ENCODE measurements at regions not wholly inside any gene's neighbourhood (a gene's known extent, or its start where the extent isn't known, plus 50 kb on each side); places are given as distances from the start of the nearest gene placed in this dataset.
"Not testable (repeated sequence)": the region's sequence is repeated elsewhere in the genome, so short reads cannot be mapped to it uniquely, and the experiment has no call there.

GRCh38 chr7:29637374-29637773, 73.7 kb downstream of the PRR15 start:
- H3K27me3 ChIP-seq (replicated peaks; ENCODE audit: control insufficient read depth, insufficient read depth, low read length) = no peaks in the 10 kb centered on the region
- no peak for DNase-seq (ENCODE audit: extremely low read depth, insufficient read length)
- TF ChIP-seq CTCF (IDR thresholded peaks at IDR 0.05; ENCODE audit: insufficient read depth, low read length, poor library complexity, severe bottlenecking) = no peak
- H3K4me3 ChIP-seq (replicated peaks; ENCODE audit: low read depth, low read length) = no peak overlapping the region
- no peaks in the 10 kb centered on the region for H3K36me3 ChIP-seq (ENCODE audit: control insufficient read depth, insufficient read depth, low read length)

- not testable (repeated sequence) for H3K4me3 ChIP-seq (replicated peaks; ENCODE audit: low read depth, low read length); H3K27me3 ChIP-seq (replicated peaks; ENCODE audit: control insufficient read depth, insufficient read depth, low read length); DNase-seq (ENCODE audit: extremely low read depth, insufficient read length); H3K36me3 ChIP-seq (ENCODE audit: control insufficient read depth, insufficient read depth, low read length)
Measured at GRCh38 chr7:29638841-29639240, 75.2 kb downstream of the PRR15 start.

- DNase-seq (ENCODE audit: extremely low read depth, insufficient read length) = no peak
- TF ChIP-seq CTCF (IDR thresholded peaks at IDR 0.05; ENCODE audit: insufficient read depth, low read length, poor library complexity, severe bottlenecking) = no peak
- Histone ChIP-seq H3K36me3 (ENCODE audit: control insufficient read depth, insufficient read depth, low read length) (no peaks in the 10 kb centered on the region), H3K4me3 (replicated peaks; ENCODE audit: low read depth, low read length) (no peak overlapping the region), H3K27me3 (replicated peaks; ENCODE audit: control insufficient read depth, insufficient read depth, low read length) (no peaks in the 10 kb centered on the region)
Measured at GRCh38 chr7:29639386-29639785, 75.8 kb downstream of the PRR15 start.

- no peak for DNase-seq (ENCODE audit: extremely low read depth, insufficient read length)
- Histone ChIP-seq H3K4me3 (replicated peaks; ENCODE audit: low read depth, low read length) (no peak overlapping the region), H3K36me3 (ENCODE audit: control insufficient read depth, insufficient read depth, low read length) (no peaks in the 10 kb centered on the region), H3K27me3 (replicated peaks; ENCODE audit: control insufficient read depth, insufficient read depth, low read length) (no peaks in the 10 kb centered on the region)
- TF ChIP-seq CTCF (IDR thresholded peaks at IDR 0.05; ENCODE audit: insufficient read depth, low read length, poor library complexity, severe bottlenecking) = no peak
Measured at GRCh38 chr7:29639886-29640595, 76.4 kb downstream of the PRR15 start.

GRCh38 chr7:29641651-29642050, 78.0 kb downstream of the PRR15 start:
- no peak overlapping the region for H3K4me3 ChIP-seq (replicated peaks; ENCODE audit: low read depth, low read length)
- no peaks in the 10 kb centered on the region for H3K27me3 ChIP-seq (replicated peaks; ENCODE audit: control insufficient read depth, insufficient read depth, low read length)
- TF ChIP-seq CTCF (IDR thresholded peaks at IDR 0.05; ENCODE audit: insufficient read depth, low read length, poor library complexity, severe bottlenecking) = no peak
- DNase-seq (ENCODE audit: extremely low read depth, insufficient read length) = no peak
- H3K36me3 ChIP-seq (ENCODE audit: control insufficient read depth, insufficient read depth, low read length) = no peaks in the 10 kb centered on the region

GRCh38 chr7:29642494-29643155, 79.0 kb downstream of the PRR15 start:
- no peak for TF ChIP-seq CTCF (IDR thresholded peaks at IDR 0.05; ENCODE audit: insufficient read depth, low read length, poor library complexity, severe bottlenecking)
- H3K36me3 ChIP-seq (ENCODE audit: control insufficient read depth, insufficient read depth, low read length) = no peaks in the 10 kb centered on the region
- no peak overlapping the region for H3K4me3 ChIP-seq (replicated peaks; ENCODE audit: low read depth, low read length)
- H3K27me3 ChIP-seq (replicated peaks; ENCODE audit: control insufficient read depth, insufficient read depth, low read length) = no peaks in the 10 kb centered on the region
- DNase-seq (ENCODE audit: extremely low read depth, insufficient read length) = no peak

GRCh38 chr7:29646116-29646515, 82.5 kb downstream of the PRR15 start:
- not testable (repeated sequence) for DNase-seq (ENCODE audit: extremely low read depth, insufficient read length); H3K4me3 ChIP-seq (replicated peaks; ENCODE audit: low read depth, low read length); H3K27me3 ChIP-seq (replicated peaks; ENCODE audit: control insufficient read depth, insufficient read depth, low read length); H3K36me3 ChIP-seq (ENCODE audit: control insufficient read depth, insufficient read depth, low read length)
